Activated CD4-positive, alpha-beta memory T cell treated with anti-CD3 and anti-CD28 coated beads, Interleukin-2, amount 10 ng/mL, durations not matched to agents 7 days and 5 days (primary cell): ENCODE measurements at regions not wholly inside any gene's neighbourhood (a gene's known extent, or its start where the extent isn't known, plus 50 kb on each side); places are given as distances from the start of the nearest gene placed in this dataset.

Source experiments
- CTCF ChIA-PET: fragments of 350-600 bp; sonication (Branson Sonifier 250); formaldehyde crosslinking; loops from one replicate; lab custom pipeline; 2021; ENCODE audit warnings: antibody characterized with exemption, inconsistent platforms; lab: Charles Lee
- POLR2A ChIA-PET: fragments of 350-600 bp; sonication (Branson Sonifier 250); formaldehyde crosslinking; loops from one replicate; lab custom pipeline; 2021; ENCODE audit warnings: antibody characterized with exemption; lab: Charles Lee
- DNase-seq: peaks from one replicate; pipeline ENCODE4 v3.0.0-alpha.2; 2020
- H3K27ac Mint-ChIP-seq: one replicate; pipeline ENCODE4 v1.8.0; 2021; ENCODE audit warnings: mild to moderate bottlenecking, mixed read lengths
- H3K27me3 Mint-ChIP-seq: one replicate; pipeline ENCODE4 v1.8.0; 2021; ENCODE audit warnings: mixed read lengths
- H3K36me3 Mint-ChIP-seq: one replicate; pipeline ENCODE4 v1.8.0; 2021; ENCODE audit warnings: low read depth, mixed read lengths
- H3K4me1 Mint-ChIP-seq: one replicate; pipeline ENCODE4 v1.8.0; 2021; ENCODE audit warnings: mixed read lengths
- H3K4me3 Mint-ChIP-seq: one replicate; pipeline ENCODE4 v1.8.0; 2021; ENCODE audit warnings: mild to moderate bottlenecking, mixed read lengths
- H3K9me3 Mint-ChIP-seq: one replicate; pipeline ENCODE4 v1.8.0; 2021; ENCODE audit warnings: mixed read lengths

DNA sequence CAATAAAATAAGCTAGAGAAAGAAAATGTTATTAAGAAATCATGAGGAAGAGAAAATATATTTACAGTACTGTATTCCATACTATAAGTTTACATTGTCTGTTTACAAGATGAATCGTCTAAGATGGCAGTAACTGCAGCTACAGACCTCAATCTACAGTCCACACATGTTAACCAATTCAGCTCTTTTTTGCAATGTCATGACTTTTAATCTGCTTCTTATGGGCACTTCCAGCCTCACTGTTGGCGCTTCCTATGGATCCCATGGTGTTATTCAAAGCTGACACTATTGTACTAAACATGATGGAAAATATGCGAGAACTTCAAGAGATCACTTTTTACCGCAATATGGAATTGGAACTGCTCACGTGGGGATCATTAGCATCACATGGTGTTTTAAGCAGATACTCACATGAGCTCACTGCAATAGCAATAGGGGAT is 451.5 kb upstream of the CITED2 start:
- Mint-ChIP-seq H3K4me3 (no peak overlapping the region), H3K27me3 (peaks cover 10% of the 10 kb centered on the region), H3K9me3 (no peaks in the 10 kb centered on the region), H3K27ac (no peak overlapping the region), H3K36me3 (no peaks in the 10 kb centered on the region), H3K4me1 (no peaks in the 10 kb centered on the region)
- DNase-seq, result no peak
- ChIA-PET CTCF (no interaction called here), POLR2A (no interaction called here)

DNA sequence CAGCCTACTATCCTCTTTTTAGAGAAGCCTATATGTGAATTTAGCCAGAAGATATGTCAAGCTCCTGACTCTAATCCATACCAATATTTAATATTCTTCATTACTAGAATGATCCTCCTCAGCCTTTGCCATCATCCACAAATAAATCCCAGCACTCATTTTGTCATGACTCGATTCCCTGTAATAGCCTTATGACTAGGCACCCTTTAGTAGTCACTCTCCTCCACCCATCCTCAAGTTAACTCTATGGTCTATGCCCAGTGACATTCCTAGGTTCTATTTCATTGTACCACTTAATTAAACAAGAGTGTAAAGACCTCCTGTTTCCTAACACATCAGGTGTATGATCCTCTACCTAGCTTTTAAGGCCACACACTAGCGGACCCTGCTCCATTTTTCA is 450.4 kb upstream of the CITED2 start:
- H3K36me3 Mint-ChIP-seq, result no peaks in the 10 kb centered on the region
- no peak for DNase-seq
- H3K27ac Mint-ChIP-seq, result no peak overlapping the region
- POLR2A ChIA-PET, result no interaction called here
- peaks cover 12% of the 10 kb centered on the region for H3K27me3 Mint-ChIP-seq
- no peaks in the 10 kb centered on the region for H3K4me1 Mint-ChIP-seq
- CTCF ChIA-PET, result no interaction called here
- no peaks in the 10 kb centered on the region for H3K9me3 Mint-ChIP-seq
- H3K4me3 Mint-ChIP-seq, result no peak overlapping the region

DNA sequence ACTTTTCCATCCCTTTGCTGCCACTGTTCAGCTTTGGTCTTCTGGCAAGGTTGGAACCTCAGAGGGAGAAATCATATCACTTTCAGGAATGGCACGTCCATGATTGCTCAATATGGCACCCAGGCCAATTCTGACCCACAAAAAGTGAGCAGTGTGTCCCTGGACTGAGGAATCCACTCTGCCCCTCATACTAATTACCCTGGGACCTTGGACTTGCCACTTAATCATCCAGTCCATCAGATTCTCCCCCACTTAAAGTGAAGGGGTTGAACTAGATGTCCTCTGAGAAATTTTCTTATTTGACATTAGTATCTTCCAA is 449.3 kb upstream of the CITED2 start:
- Mint-ChIP-seq H3K4me3 (no peak overlapping the region), H3K27me3 (peaks cover 12% of the 10 kb centered on the region), H3K36me3 (no peaks in the 10 kb centered on the region), H3K9me3 (no peaks in the 10 kb centered on the region), H3K27ac (no peak overlapping the region), H3K4me1 (no peaks in the 10 kb centered on the region)
- ChIA-PET CTCF (no interaction called here), POLR2A (no interaction called here)
- DNase-seq, result no peak

DNA sequence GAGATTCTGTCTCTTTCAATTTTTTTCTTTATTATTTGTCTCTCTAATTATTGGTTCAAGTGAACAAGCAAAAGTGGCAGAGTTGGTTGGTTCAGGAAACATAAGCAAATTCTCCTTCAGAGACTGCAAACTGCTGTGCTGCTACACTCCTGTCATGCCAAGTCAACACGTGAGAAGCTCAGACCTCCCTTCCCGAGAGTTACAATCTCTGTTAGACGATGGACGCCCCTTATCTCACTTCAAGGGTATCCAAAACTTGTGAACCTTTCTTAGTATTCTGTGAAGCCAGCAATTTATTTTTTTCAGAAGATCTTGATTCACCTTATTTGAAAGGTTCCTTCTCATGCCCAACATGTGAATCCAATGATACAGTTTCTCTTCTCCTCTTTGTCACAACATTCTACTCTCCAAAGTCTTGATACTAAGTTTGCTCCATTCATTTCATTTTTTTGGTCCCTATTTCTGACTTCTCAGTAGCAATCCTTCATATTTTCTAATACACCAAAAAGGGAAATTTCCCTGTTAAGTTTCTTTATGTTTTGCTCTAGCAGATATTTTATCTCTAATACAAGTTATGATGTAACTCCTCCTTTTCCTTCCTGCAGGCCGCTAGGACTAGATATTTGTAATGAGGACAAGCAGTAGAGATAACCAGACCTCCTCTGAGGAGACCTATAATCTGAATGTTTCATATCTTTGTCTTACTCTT is 448.8 kb upstream of the CITED2 start:
- no peaks in the 10 kb centered on the region for H3K9me3 Mint-ChIP-seq
- CTCF ChIA-PET, result no interaction called here

DNA sequence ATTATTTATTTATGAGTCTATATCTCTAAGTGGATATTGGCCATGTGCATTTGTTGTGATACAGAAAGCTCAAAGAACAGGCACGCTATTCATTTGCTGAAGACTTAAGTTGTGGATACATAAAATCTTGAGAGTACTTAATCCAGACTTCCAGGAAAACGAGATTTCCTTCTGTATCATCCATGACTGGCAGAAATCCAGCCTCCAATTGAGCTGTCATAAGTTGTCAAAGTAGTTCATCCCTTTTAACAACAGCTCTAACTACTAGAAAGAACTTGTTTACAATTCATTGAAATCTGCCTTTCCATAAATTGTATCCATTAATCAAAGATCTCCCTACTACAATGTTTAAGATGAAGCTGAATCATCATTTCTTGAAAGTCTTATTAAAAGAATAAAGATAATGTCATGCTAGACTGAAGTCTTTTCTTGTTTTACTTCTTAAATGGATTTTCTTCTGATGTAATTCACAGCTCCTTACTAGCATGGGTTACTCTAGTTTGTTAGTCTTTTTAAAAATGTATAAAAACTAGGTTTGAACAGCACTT is 447.3 kb upstream of the CITED2 start:
- CTCF ChIA-PET, result no interaction called here
- H3K4me3 Mint-ChIP-seq, result no peak overlapping the region
- no peaks in the 10 kb centered on the region for H3K9me3 Mint-ChIP-seq
- no peaks in the 10 kb centered on the region for H3K4me1 Mint-ChIP-seq
- DNase-seq, result no peak
- H3K36me3 Mint-ChIP-seq, result no peaks in the 10 kb centered on the region
- H3K27ac Mint-ChIP-seq, result no peak overlapping the region
- H3K27me3 Mint-ChIP-seq, result peaks cover 12% of the 10 kb centered on the region
- POLR2A ChIA-PET, result no interaction called here

More for the DNA sequence above, 448.8 kb upstream of the CITED2 start:
- Mint-ChIP-seq H3K4me3 (no peak overlapping the region), H3K27me3 (peaks cover 12% of the 10 kb centered on the region), H3K36me3 (no peaks in the 10 kb centered on the region), H3K4me1 (no peaks in the 10 kb centered on the region), H3K27ac (no peak overlapping the region)
- DNase-seq, result no peak
- POLR2A ChIA-PET, result no interaction called here

DNA sequence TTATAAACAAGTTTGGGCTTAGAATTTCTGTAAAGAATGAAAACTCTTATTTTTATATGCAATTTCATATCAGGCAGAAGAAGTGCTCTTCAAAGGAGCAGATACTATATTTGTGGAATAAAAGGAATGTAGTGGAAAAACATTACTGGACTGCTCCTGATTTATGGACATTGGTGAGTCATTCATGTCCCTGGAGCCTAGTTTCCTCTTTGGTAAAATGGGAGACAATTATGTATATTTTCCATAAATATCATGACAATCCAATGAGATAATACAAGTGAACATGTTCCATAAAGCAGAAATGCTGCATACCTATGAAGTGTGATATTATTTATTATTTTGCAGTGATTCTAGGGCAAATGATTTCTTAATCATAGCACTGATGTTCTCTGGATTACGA is 445.8 kb upstream of the CITED2 start:
- Mint-ChIP-seq H3K36me3 (no peaks in the 10 kb centered on the region), H3K27ac (no peak overlapping the region), H3K27me3 (peaks cover 10% of the 10 kb centered on the region), H3K9me3 (no peaks in the 10 kb centered on the region), H3K4me1 (no peaks in the 10 kb centered on the region), H3K4me3 (no peak overlapping the region)
- DNase-seq, result no peak
- CTCF ChIA-PET, result no interaction called here
- POLR2A ChIA-PET, result no interaction called here

DNA sequence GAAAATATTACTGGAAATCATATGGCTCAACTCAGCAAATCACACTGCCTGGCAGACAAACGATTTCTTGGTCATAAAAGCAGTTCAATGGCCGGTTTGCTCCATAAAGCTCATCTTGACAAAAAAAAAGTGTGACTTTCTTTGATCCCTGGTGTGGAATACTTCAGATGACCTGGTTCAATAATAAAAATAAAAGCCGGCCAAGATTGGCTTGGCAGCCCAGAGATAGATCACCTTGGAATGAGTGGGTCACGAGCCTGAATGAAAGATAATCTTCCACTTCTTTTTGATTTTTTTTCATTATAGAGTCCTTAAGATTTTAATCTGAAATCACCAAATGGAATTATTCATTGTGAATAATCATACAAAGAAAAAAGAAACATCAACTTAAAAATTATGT is 445.3 kb upstream of the CITED2 start:
- no peak overlapping the region for H3K4me3 Mint-ChIP-seq
- no peaks in the 10 kb centered on the region for H3K4me1 Mint-ChIP-seq
- CTCF ChIA-PET, result no interaction called here
- H3K36me3 Mint-ChIP-seq, result no peaks in the 10 kb centered on the region
- H3K9me3 Mint-ChIP-seq, result no peaks in the 10 kb centered on the region
- DNase-seq, result no peak
- POLR2A ChIA-PET, result no interaction called here
- H3K27me3 Mint-ChIP-seq, result peaks cover 7% of the 10 kb centered on the region
- no peak overlapping the region for H3K27ac Mint-ChIP-seq

DNA sequence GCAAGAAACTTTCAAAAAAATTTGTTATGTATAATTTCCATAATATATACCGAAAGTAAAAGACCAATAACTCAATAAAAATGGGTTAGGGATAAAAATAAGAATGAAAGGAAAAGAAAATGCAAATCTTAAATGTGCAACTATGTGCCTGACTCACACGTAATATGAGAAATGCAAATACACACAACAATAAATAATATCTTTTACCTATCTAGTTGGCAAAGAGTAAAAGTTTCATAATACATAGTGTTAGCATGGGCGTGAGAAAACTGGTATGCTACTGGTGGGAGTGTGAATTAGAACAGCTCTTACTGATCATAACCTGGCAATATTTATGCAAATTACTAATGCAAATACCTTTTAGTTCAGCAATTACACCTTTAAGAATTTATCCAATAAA is 438.5 kb upstream of the CITED2 start:
- POLR2A ChIA-PET, result no interaction called here
- no peaks in the 10 kb centered on the region for H3K27me3 Mint-ChIP-seq
- H3K36me3 Mint-ChIP-seq, result no peaks in the 10 kb centered on the region
- CTCF ChIA-PET, result no interaction called here
- H3K9me3 Mint-ChIP-seq, result no peaks in the 10 kb centered on the region
- DNase-seq, result no peak
- H3K4me3 Mint-ChIP-seq, result no peak overlapping the region
- no peaks in the 10 kb centered on the region for H3K4me1 Mint-ChIP-seq
- no peak overlapping the region for H3K27ac Mint-ChIP-seq

DNA sequence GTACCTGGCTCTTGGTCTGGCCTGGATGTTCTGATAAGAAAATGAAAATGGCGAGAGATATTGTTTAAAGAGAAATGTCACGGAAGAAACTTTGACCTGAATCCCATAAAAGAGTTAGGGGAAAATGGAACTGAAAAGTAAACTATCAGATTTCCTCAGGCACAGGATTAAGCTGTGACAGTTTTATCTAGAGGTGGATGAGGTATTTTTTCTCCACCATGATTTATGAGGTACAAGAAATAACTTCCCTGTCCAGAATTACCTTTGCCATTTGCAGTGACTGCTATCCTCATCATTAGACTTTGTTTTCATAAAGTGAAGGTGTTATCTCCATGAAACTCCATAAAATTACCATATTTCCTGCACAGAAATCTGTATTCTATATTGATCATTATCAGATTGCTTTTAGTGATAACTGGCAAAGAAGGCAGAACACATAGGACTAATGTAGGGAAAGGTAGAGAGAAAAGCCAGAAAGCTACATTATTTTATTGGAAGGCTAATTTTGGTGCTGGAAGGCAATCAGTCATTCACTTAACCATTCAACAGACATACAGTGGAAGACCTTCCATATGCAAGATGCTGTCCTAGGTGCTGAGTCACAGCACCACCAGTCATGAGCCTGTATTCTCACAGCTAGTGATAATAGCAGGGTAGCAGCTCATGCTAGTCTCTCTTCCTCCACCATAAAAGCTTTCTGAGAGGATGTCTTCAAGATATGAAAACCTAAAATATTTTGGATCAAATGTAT is 427.3 kb upstream of the CITED2 start:
- H3K36me3 Mint-ChIP-seq, result no peaks in the 10 kb centered on the region
- no peak overlapping the region for H3K4me3 Mint-ChIP-seq
- H3K4me1 Mint-ChIP-seq, result no peaks in the 10 kb centered on the region
- POLR2A ChIA-PET, result interaction anchor here (1.2 kb wide), 1 partner anchor 428 kb away, joined by 4 read pairs; the partner anchor contains the start of gene CITED2
- H3K27me3 Mint-ChIP-seq, result peaks cover 3% of the 10 kb centered on the region
- H3K9me3 Mint-ChIP-seq, result peaks cover 2% of the 10 kb centered on the region
- CTCF ChIA-PET, result no interaction called here
- DNase-seq, result no peak
- H3K27ac Mint-ChIP-seq, result no peak overlapping the region

DNA sequence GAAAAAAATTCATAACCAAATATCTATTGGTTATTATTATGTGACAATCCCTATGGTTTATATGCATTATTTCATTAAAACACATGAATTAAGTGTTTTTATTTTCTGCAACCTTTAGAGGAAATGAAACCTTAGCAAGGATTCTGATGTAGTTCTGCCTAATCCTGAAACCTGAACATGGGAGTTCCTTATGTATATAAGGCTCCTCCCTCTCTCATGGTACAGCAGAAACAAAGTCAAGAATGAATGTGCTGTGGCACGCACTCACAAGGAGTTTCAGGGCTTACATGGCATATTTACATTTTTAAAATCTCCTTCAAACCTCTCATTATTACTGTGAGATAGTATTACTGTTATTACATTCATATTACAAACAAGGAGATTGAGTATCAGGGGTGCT is 426.4 kb upstream of the CITED2 start:
- ChIA-PET POLR2A (no interaction called here), CTCF (no interaction called here)
- no peaks in the 10 kb centered on the region for H3K4me1 Mint-ChIP-seq
- no peaks in the 10 kb centered on the region for H3K36me3 Mint-ChIP-seq
- no peak overlapping the region for H3K27ac Mint-ChIP-seq
- H3K9me3 Mint-ChIP-seq, result peaks cover 2% of the 10 kb centered on the region
- no peak for DNase-seq
- H3K27me3 Mint-ChIP-seq, result peaks cover 2% of the 10 kb centered on the region
- no peak overlapping the region for H3K4me3 Mint-ChIP-seq

DNA sequence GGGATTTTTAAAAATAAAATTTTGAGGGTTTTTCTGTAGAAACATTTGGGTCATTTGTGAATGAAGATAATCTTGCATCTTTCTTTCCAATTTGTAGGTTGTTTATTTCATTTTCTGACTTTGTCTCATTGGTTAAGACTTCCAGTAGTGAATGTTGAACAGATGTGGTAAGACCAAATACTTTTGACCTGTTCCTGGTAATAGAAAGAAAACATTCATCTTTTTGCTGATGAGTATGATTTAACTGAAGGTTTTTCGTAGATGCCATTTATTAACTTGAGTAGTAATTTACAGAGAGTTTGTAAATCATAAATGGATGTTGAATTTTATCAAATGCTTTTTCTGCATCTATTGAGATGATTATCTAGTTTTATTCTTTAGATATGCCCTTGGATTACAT is 416.1 kb upstream of the CITED2 start:
- ChIA-PET CTCF (no interaction called here), POLR2A (no interaction called here)
- Mint-ChIP-seq H3K9me3 (peaks cover 4% of the 10 kb centered on the region), H3K4me1 (no peaks in the 10 kb centered on the region), H3K36me3 (no peaks in the 10 kb centered on the region), H3K27ac (no peak overlapping the region), H3K4me3 (no peak overlapping the region), H3K27me3 (no peaks in the 10 kb centered on the region)
- DNase-seq, result no peak

DNA sequence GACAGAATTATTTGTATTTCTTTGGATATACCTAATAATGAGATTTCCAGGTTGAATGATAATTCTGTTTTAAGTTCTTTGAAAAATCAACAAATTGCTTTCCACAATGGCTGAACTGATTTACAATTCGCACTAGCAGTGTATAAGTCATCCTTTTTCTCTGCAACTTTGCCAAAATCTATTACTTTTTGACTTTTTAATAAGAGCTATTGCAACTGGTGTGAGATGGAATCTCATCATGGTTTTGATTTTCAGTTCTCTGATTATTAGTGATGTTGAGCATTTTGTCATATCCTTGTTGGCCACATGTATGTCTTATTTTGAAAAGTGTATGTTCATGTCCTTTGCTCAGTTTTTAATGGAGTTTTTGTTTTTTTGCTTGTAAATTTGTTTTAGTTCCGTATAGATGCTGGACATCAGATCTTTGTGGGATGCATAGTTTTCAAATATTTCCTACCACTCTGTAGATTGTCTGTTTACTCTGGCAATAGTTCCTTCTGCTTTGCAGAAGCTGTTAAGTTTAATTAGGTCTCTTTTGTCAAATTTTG is 409.8 kb upstream of the CITED2 start:
- no peak overlapping the region for H3K4me3 Mint-ChIP-seq
- no peaks in the 10 kb centered on the region for H3K4me1 Mint-ChIP-seq
- H3K9me3 Mint-ChIP-seq, result peaks cover 8% of the 10 kb centered on the region
- DNase-seq, result no peak
- ChIA-PET POLR2A (no interaction called here), CTCF (no interaction called here)
- no peak overlapping the region for H3K27ac Mint-ChIP-seq
- no peaks in the 10 kb centered on the region for H3K36me3 Mint-ChIP-seq
- H3K27me3 Mint-ChIP-seq, result peaks cover 3% of the 10 kb centered on the region

DNA sequence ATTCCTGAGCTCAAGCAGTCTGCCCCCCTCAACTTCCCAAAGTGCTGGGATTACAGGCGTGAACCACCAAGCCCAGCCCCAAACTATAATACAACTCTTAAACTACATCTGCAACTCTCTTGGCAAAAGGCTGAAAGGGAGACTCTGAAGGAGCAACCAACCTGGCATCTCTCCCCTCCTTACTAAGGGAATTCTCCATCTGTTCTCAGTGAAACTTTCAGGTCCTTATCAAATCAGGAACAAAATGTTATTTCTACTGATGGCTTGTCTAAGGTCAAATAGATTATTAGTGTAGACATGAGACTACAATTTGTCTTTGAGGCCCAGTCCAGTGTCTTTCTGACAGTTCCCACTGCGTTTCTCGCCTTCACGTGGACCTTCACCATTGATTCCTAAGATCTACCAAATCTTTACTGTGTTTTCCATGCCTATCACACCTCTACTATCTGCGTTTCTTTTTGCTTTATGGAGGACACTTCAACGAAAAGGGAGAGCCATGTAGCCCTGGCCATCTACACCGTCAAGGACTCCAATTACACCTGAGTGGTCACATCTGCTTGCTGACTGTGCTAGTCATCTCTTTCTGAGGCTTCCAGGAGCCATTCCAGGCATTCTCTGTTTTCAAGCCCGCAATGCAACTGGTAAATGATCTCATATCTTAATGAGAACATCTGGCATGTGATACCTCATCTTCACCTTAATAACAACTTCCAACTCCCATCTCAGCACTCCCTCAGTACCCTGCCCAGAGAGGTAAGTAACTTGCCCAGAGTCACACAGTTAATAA is 405.7 kb upstream of the CITED2 start:
- ChIA-PET CTCF (no interaction called here), POLR2A (interaction anchor here (1.0 kb wide), 1 partner anchor 406 kb away, joined by 3 read pairs; the partner anchor contains the start of gene CITED2)
- Mint-ChIP-seq H3K4me1 (no peaks in the 10 kb centered on the region), H3K4me3 (no peak overlapping the region), H3K27me3 (peaks cover 4% of the 10 kb centered on the region), H3K27ac (no peak overlapping the region), H3K36me3 (no peaks in the 10 kb centered on the region), H3K9me3 (peaks cover 2% of the 10 kb centered on the region)
- no peak for DNase-seq
